CD14-positive monocyte (primary cell): ENCODE measurements at regions not wholly inside any gene's neighbourhood (a gene's known extent, or its start where the extent isn't known, plus 50 kb on each side); places are given as distances from the start of the nearest gene placed in this dataset.

ENCODE experiments used
- DNase-seq, 3 donors: peaks; one replicate each; pipeline ENCODE4 v3.0.0-alpha.2; 2011 to 2022
- H2AFZ ChIP-seq: 2 replicates; pipeline ENCODE4 v1.6.0; 2012; ENCODE audit warnings: mild to moderate bottlenecking, low read depth, low read length, inconsistent platforms; ENCODE audit not compliant: insufficient read depth, poor library complexity, severe bottlenecking
- H3K27ac ChIP-seq, 2 donors: 1 replicate in 1 of 2; 2 replicates in 1 of 2; pipeline ENCODE4 v1.5.1; 2012 to 2013; ENCODE audit warnings: low read length in 2 of 2, control low read depth in 1 of 2, inconsistent platforms in 1 of 2, low read depth in 1 of 2, mild to moderate bottlenecking in 1 of 2
- H3K27me3 ChIP-seq, 2 donors: one replicate each; pipeline versions ENCODE4 v1.6.0 to v1.6.1; 2011 to 2013; ENCODE audit warnings: low read length in 2 of 2; ENCODE audit not compliant: control insufficient read depth in 2 of 2, insufficient read depth in 2 of 2
- H3K36me3 ChIP-seq, 2 donors: replicated peaks in 1 of 2; 1 replicate in 1 of 2; 2 replicates in 1 of 2; pipeline versions ENCODE4 v1.5.1 to v1.6.1; 2012 to 2013; ENCODE audit warnings: low read length in 2 of 2, control low read depth in 1 of 2, inconsistent platforms in 1 of 2, mild to moderate bottlenecking in 1 of 2; ENCODE audit not compliant: insufficient read depth in 2 of 2, control insufficient read depth in 1 of 2
- H3K4me1 ChIP-seq, 2 donors: 1 replicate in 1 of 2; 2 replicates in 1 of 2; pipeline versions ENCODE4 v1.5.1 to v1.6.1; 2012 to 2013; ENCODE audit warnings: low read length in 2 of 2, control low read depth in 1 of 2, inconsistent platforms in 1 of 2, mild to moderate bottlenecking in 1 of 2, moderate library complexity in 1 of 2; ENCODE audit not compliant: insufficient read depth in 2 of 2, control insufficient read depth in 1 of 2
- H3K4me2 ChIP-seq: replicated peaks from 2 replicates; pipeline ENCODE3; 2012; ENCODE audit warnings: low read length, moderate library complexity, mild to moderate bottlenecking; ENCODE audit not compliant: poor library complexity, severe bottlenecking; ENCODE audit errors: extremely low read depth
- H3K4me3 ChIP-seq, 3 experiments: fragments of 200-600 bp in 1 of 3; sonication (generic) in 1 of 3; replicated peaks in 1 of 3; 1 replicate in 2 of 3; 2 replicates in 1 of 3; pipeline ENCODE4 v1.5.1; 2011 to 2013; ENCODE audit warnings: low read length in 3 of 3, mild to moderate bottlenecking in 3 of 3, control low read depth in 2 of 3, low read depth in 2 of 3, inconsistent platforms in 1 of 3, moderate library complexity in 1 of 3
- H3K79me2 ChIP-seq: 2 replicates; pipeline ENCODE4 v1.6.0; 2012; ENCODE audit warnings: mild to moderate bottlenecking, control low read depth, inconsistent platforms, low read length, moderate library complexity; ENCODE audit not compliant: insufficient read depth
- H3K9ac ChIP-seq: 2 replicates; pipeline ENCODE4 v1.6.0; 2017; ENCODE audit warnings: low read length, mild to moderate bottlenecking; ENCODE audit not compliant: insufficient read depth, poor library complexity, severe bottlenecking
- H3K9me3 ChIP-seq, 2 donors: replicated peaks in 1 of 2; 1 replicate in 1 of 2; 2 replicates in 1 of 2; pipeline versions ENCODE4 v1.5.1 to v1.6.1; 2012 to 2013; ENCODE audit warnings: low read length in 2 of 2, control low read depth in 1 of 2; ENCODE audit not compliant: control insufficient read depth in 1 of 2, insufficient read depth in 1 of 2
- H4K20me1 ChIP-seq: 2 replicates; pipeline ENCODE4 v1.6.0; 2012; ENCODE audit warnings: mild to moderate bottlenecking, low read length, control low read depth, moderate library complexity; ENCODE audit not compliant: insufficient read depth
- H3K27ac Mint-ChIP-seq, 7 donors: one replicate each; pipeline ENCODE4 v1.8.0; 2020; ENCODE audit warnings: mild to moderate bottlenecking in 7 of 7, mixed read lengths in 7 of 7, moderate library complexity in 6 of 7, inconsistent platforms in 2 of 7
- H3K27me3 Mint-ChIP-seq, 3 donors: one replicate each; pipeline ENCODE4 v1.8.0; 2021 to 2022; ENCODE audit warnings: low read depth in 3 of 3, mild to moderate bottlenecking in 3 of 3, mixed read lengths in 3 of 3, moderate library complexity in 3 of 3, inconsistent platforms in 1 of 3
- H3K36me3 Mint-ChIP-seq, 2 donors: one replicate each; pipeline ENCODE4 v1.8.0; 2020; ENCODE audit warnings: mixed read lengths in 2 of 2, inconsistent platforms in 1 of 2, mild to moderate bottlenecking in 1 of 2
- H3K4me1 Mint-ChIP-seq: one replicate; pipeline ENCODE4 v1.8.0; 2020; ENCODE audit warnings: mild to moderate bottlenecking, mixed read lengths
- H3K4me3 Mint-ChIP-seq, 2 donors: one replicate each; pipeline ENCODE4 v1.8.0; 2020; ENCODE audit warnings: mild to moderate bottlenecking in 2 of 2, mixed read lengths in 2 of 2, moderate library complexity in 1 of 2
- H3K9me3 Mint-ChIP-seq, 7 donors: one replicate each; pipeline ENCODE4 v1.8.0; 2020 to 2022; ENCODE audit warnings: mixed read lengths in 7 of 7, mild to moderate bottlenecking in 6 of 7, moderate library complexity in 6 of 7, inconsistent platforms in 2 of 7
- WGBS: methylation state at CpG from one replicate; pipeline ENCODE4 v1.1.5; 2013; ENCODE audit warnings: missing lambda C conversion rate; ENCODE audit not compliant: insufficient coverage; 5-methylcytosine and 5-hydroxymethylcytosine counted together
- intact Hi-C, 2 donors: fragments of 100-400 bp; cut with micrococcal nuclease; formaldehyde crosslinking; loops; one replicate each; pipeline versions ENCODE4 v1.15.0 to v1.15.1; 2023
- TF ChIP-seq, protein P1 (sequence below): fragments of 200-600 bp; IDR thresholded peaks from one replicate; pipeline ENCODE4 v1.8.0; 2022; ENCODE audit warnings: antibody characterized with exemption, mild to moderate bottlenecking

DNA sequence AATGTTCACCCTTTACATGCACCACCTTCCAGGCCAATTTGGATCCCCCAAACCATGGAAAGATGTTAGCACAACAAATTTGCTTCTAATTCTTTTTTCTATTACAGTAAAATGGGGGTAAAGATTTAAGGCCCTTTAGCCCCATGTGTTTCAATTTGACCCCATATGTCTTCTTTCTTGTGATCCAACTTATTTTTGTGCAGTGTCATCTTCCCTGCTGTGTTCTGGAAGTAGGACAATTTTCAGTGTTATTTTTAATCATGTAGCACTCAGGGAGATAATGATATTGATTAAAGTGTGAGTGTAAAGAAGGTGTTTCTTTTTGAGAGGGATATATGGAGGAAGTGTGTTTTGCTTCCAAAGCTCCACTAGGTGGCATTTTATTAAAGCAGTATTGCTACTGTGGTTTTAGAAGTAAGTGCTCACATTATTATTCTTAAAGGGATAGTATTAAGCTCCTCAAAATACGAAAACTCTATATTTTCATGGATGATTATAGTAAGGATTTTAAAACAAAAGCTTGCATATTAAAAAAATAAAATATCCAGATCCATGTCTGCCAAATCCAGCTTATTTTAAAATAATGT, 118.7 kb upstream of the ATP10B start:
- no peak overlapping the region for H3K9ac ChIP-seq
- H3K4me3 ChIP-seq: no peak overlapping the region
- no peak overlapping the region for H3K4me2 ChIP-seq
- Mint-ChIP-seq H3K9me3 (peaks cover 0 to 3% (median 0%) of the 10 kb centered on the region in 7 donors), H3K4me1 (no peaks in the 10 kb centered on the region), H3K36me3 (no peaks in the 10 kb centered on the region), H3K4me3 (no peak overlapping the region), H3K27me3 (peaks cover 2 to 6% (median 2%) of the 10 kb centered on the region in 3 donors), H3K27ac (no peak overlapping the region)
- no peaks in the 10 kb centered on the region for H3K27me3 ChIP-seq
- no peaks in the 10 kb centered on the region for H3K36me3 ChIP-seq
- WGBS: no CpG with 5 or more reads among the region's 1 CpG
- H3K4me1 ChIP-seq: no peaks in the 10 kb centered on the region
- no peaks in the 10 kb centered on the region for H3K9me3 ChIP-seq
- H3K79me2 ChIP-seq: no peaks in the 10 kb centered on the region
- H4K20me1 ChIP-seq: no peaks in the 10 kb centered on the region
- intact Hi-C loops: no loop called here
- no peak for DNase-seq
- TF ChIP-seq, protein P1, sequence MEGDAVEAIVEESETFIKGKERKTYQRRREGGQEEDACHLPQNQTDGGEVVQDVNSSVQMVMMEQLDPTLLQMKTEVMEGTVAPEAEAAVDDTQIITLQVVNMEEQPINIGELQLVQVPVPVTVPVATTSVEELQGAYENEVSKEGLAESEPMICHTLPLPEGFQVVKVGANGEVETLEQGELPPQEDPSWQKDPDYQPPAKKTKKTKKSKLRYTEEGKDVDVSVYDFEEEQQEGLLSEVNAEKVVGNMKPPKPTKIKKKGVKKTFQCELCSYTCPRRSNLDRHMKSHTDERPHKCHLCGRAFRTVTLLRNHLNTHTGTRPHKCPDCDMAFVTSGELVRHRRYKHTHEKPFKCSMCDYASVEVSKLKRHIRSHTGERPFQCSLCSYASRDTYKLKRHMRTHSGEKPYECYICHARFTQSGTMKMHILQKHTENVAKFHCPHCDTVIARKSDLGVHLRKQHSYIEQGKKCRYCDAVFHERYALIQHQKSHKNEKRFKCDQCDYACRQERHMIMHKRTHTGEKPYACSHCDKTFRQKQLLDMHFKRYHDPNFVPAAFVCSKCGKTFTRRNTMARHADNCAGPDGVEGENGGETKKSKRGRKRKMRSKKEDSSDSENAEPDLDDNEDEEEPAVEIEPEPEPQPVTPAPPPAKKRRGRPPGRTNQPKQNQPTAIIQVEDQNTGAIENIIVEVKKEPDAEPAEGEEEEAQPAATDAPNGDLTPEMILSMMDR: no peak
- H3K27ac ChIP-seq: no peak overlapping the region
- no peak overlapping the region for H2AFZ ChIP-seq

DNA sequence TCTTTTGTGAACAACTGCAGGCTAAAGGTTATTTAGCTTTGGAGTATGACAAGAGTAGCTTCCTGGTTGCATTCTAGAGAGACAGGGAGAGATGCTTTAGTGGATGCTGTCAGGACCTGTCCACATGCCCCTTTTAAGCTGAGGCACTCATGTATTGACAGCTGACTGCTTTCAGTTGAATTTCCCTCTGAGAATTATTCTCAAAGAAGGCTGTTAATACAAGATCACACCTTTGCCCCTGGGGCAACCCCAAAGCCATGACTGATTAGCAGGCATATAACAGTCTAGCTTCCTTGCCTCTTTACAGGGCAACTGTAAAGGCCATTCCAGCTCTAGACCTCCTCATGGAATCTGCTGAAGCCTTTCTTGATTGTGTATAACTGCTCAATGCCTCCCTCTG, 117.6 kb upstream of the ATP10B start:
- no peak overlapping the region for H2AFZ ChIP-seq
- Mint-ChIP-seq H3K36me3 (no peaks in the 10 kb centered on the region), H3K27ac (no peak overlapping the region), H3K4me1 (no peaks in the 10 kb centered on the region), H3K4me3 (no peak overlapping the region), H3K9me3 (peaks cover 0 to 5% (median 0%) of the 10 kb centered on the region in 7 donors), H3K27me3 (peaks cover 2 to 6% (median 2%) of the 10 kb centered on the region in 3 donors)
- H3K79me2 ChIP-seq: no peaks in the 10 kb centered on the region
- H3K4me2 ChIP-seq: no peak overlapping the region
- no peaks in the 10 kb centered on the region for H3K9me3 ChIP-seq
- no peak for DNase-seq
- H3K9ac ChIP-seq: no peak overlapping the region
- TF ChIP-seq, protein P1: no peak
- H3K36me3 ChIP-seq: no peaks in the 10 kb centered on the region
- no peak overlapping the region for H3K4me3 ChIP-seq
- intact Hi-C loops: no loop called here
- no peaks in the 10 kb centered on the region for H3K27me3 ChIP-seq
- no peaks in the 10 kb centered on the region for H3K4me1 ChIP-seq
- no peak overlapping the region for H3K27ac ChIP-seq
- H4K20me1 ChIP-seq: no peaks in the 10 kb centered on the region
